Activated CD4-positive, alpha-beta T cell treated with anti-CD3 and anti-CD28 coated beads, Interleukin-2, amount 10 ng/mL, durations not matched to agents 24 days and 14 days (primary cell): ENCODE measurements at regions not wholly inside any gene's neighbourhood (a gene's known extent, or its start where the extent isn't known, plus 50 kb on each side); places are given as distances from the start of the nearest gene placed in this dataset.

ENCODE experiments used
- DNase-seq: peaks from one replicate; pipeline ENCODE4 v3.0.0; 2022
- H3K27ac Mint-ChIP-seq: one replicate; pipeline ENCODE4 v1.8.0; 2022; ENCODE audit warnings: mild to moderate bottlenecking, mixed read lengths
- H3K27me3 Mint-ChIP-seq: one replicate; pipeline ENCODE4 v1.8.0; 2022; ENCODE audit warnings: mixed read lengths
- H3K36me3 Mint-ChIP-seq: one replicate; pipeline ENCODE4 v1.8.0; 2022; ENCODE audit warnings: low read depth, mild to moderate bottlenecking, mixed read lengths
- H3K4me1 Mint-ChIP-seq: one replicate; pipeline ENCODE4 v1.8.0; 2021; ENCODE audit warnings: mixed read lengths
- H3K4me3 Mint-ChIP-seq: one replicate; pipeline ENCODE4 v1.8.0; 2022; ENCODE audit warnings: mild to moderate bottlenecking, moderate library complexity, mixed read lengths
- H3K9me3 Mint-ChIP-seq: one replicate; pipeline ENCODE4 v1.8.0; 2021; ENCODE audit warnings: mixed read lengths
- intact Hi-C: fragments of 100-400 bp; cut with micrococcal nuclease; formaldehyde crosslinking; loops from one replicate; pipeline ENCODE4 v1.15.1; 2023

- no peak for DNase-seq
- Mint-ChIP-seq H3K27ac (no peak overlapping the region), H3K36me3 (no peaks in the 10 kb centered on the region), H3K4me3 (no peak overlapping the region), H3K27me3 (no peaks in the 10 kb centered on the region), H3K9me3 (no peaks in the 10 kb centered on the region), H3K4me1 (no peaks in the 10 kb centered on the region)
- intact Hi-C loops = no loop called here
Observed at GRCh38 chr4:181613200-181613599, 630.0 kb upstream of the TENM3 start.

- DNase-seq = no peak
- no peak overlapping the region for H3K4me3 Mint-ChIP-seq
- H3K36me3 Mint-ChIP-seq = no peaks in the 10 kb centered on the region
- no peaks in the 10 kb centered on the region for H3K27me3 Mint-ChIP-seq
- no peaks in the 10 kb centered on the region for H3K9me3 Mint-ChIP-seq
- no peaks in the 10 kb centered on the region for H3K4me1 Mint-ChIP-seq
- intact Hi-C loops = no loop called here
- H3K27ac Mint-ChIP-seq = no peak overlapping the region
Observed at GRCh38 chr4:181618038-181618618, 625.1 kb upstream of the TENM3 start.

- intact Hi-C loops = no loop called here
- no peaks in the 10 kb centered on the region for H3K4me1 Mint-ChIP-seq
Observed at GRCh38 chr4:181618896-181619295, 624.3 kb upstream of the TENM3 start.

GRCh38 chr4:181619651-181620050, 623.6 kb upstream of the TENM3 start:
- Mint-ChIP-seq H3K4me3 (no peak overlapping the region), H3K4me1 (no peaks in the 10 kb centered on the region), H3K36me3 (no peaks in the 10 kb centered on the region), H3K27ac (no peak overlapping the region), H3K9me3 (no peaks in the 10 kb centered on the region), H3K27me3 (no peaks in the 10 kb centered on the region)
- DNase-seq = no peak
- intact Hi-C loops = no loop called here

More at GRCh38 chr4:181618896-181619295, 624.3 kb upstream of the TENM3 start:
- Mint-ChIP-seq H3K36me3 (no peaks in the 10 kb centered on the region), H3K27ac (no peak overlapping the region), H3K9me3 (no peaks in the 10 kb centered on the region), H3K4me3 (no peak overlapping the region), H3K27me3 (no peaks in the 10 kb centered on the region)
- DNase-seq = no peak

- H3K4me1 Mint-ChIP-seq = no peaks in the 10 kb centered on the region
- no peak overlapping the region for H3K27ac Mint-ChIP-seq
- H3K4me3 Mint-ChIP-seq = no peak overlapping the region
- DNase-seq = no peak
- intact Hi-C loops = no loop called here
- H3K9me3 Mint-ChIP-seq = no peaks in the 10 kb centered on the region
- no peaks in the 10 kb centered on the region for H3K27me3 Mint-ChIP-seq
- no peaks in the 10 kb centered on the region for H3K36me3 Mint-ChIP-seq
Observed at GRCh38 chr4:181637186-181638105, 605.8 kb upstream of the TENM3 start.

- H3K36me3 Mint-ChIP-seq = no peaks in the 10 kb centered on the region
- intact Hi-C loops = no loop called here
- no peak overlapping the region for H3K27ac Mint-ChIP-seq
- H3K4me3 Mint-ChIP-seq = no peak overlapping the region
- no peaks in the 10 kb centered on the region for H3K27me3 Mint-ChIP-seq
- H3K9me3 Mint-ChIP-seq = peaks cover 6% of the 10 kb centered on the region
- no peak for DNase-seq
- H3K4me1 Mint-ChIP-seq = no peaks in the 10 kb centered on the region
Observed at GRCh38 chr4:181643466-181643865, 599.7 kb upstream of the TENM3 start.

- Mint-ChIP-seq H3K9me3 (peaks cover 10% of the 10 kb centered on the region), H3K36me3 (no peaks in the 10 kb centered on the region)
- intact Hi-C loops = no loop called here
Observed at GRCh38 chr4:181645489-181645888, 597.7 kb upstream of the TENM3 start.

GRCh38 chr4:181646864-181647263, 596.3 kb upstream of the TENM3 start:
- no peaks in the 10 kb centered on the region for H3K36me3 Mint-ChIP-seq
- no peak overlapping the region for H3K27ac Mint-ChIP-seq
- no peaks in the 10 kb centered on the region for H3K27me3 Mint-ChIP-seq
- no peaks in the 10 kb centered on the region for H3K4me1 Mint-ChIP-seq
- intact Hi-C loops = no loop called here
- H3K4me3 Mint-ChIP-seq = no peak overlapping the region
- no peak for DNase-seq
- peaks cover 10% of the 10 kb centered on the region for H3K9me3 Mint-ChIP-seq

More at GRCh38 chr4:181645489-181645888, 597.7 kb upstream of the TENM3 start:
- DNase-seq = no peak
- Mint-ChIP-seq H3K4me3 (no peak overlapping the region), H3K4me1 (no peaks in the 10 kb centered on the region), H3K27me3 (no peaks in the 10 kb centered on the region), H3K27ac (no peak overlapping the region)

GRCh38 chr4:181647396-181648147, 595.6 kb upstream of the TENM3 start:
- no peaks in the 10 kb centered on the region for H3K27me3 Mint-ChIP-seq
- DNase-seq = no peak
- no peak overlapping the region for H3K4me3 Mint-ChIP-seq
- H3K36me3 Mint-ChIP-seq = no peaks in the 10 kb centered on the region
- intact Hi-C loops = no loop called here
- H3K4me1 Mint-ChIP-seq = no peaks in the 10 kb centered on the region
- H3K9me3 Mint-ChIP-seq = peaks cover 10% of the 10 kb centered on the region
- H3K27ac Mint-ChIP-seq = no peak overlapping the region

- H3K27ac Mint-ChIP-seq = no peak overlapping the region
- intact Hi-C loops = no loop called here
- H3K9me3 Mint-ChIP-seq = peaks cover 4% of the 10 kb centered on the region
- H3K4me3 Mint-ChIP-seq = no peak overlapping the region
- H3K4me1 Mint-ChIP-seq = no peaks in the 10 kb centered on the region
- no peak for DNase-seq
- H3K27me3 Mint-ChIP-seq = no peaks in the 10 kb centered on the region
- no peaks in the 10 kb centered on the region for H3K36me3 Mint-ChIP-seq
Observed at GRCh38 chr4:181650033-181650825, 593.0 kb upstream of the TENM3 start.

GRCh38 chr4:181656748-181657147, 586.5 kb upstream of the TENM3 start:
- no peak for DNase-seq
- intact Hi-C loops = no loop called here
- no peaks in the 10 kb centered on the region for H3K4me1 Mint-ChIP-seq
- H3K36me3 Mint-ChIP-seq = no peaks in the 10 kb centered on the region
- H3K27me3 Mint-ChIP-seq = no peaks in the 10 kb centered on the region
- no peak overlapping the region for H3K4me3 Mint-ChIP-seq
- H3K27ac Mint-ChIP-seq = no peak overlapping the region
- H3K9me3 Mint-ChIP-seq = no peaks in the 10 kb centered on the region

- no peak for DNase-seq
- Mint-ChIP-seq H3K27me3 (no peaks in the 10 kb centered on the region), H3K9me3 (no peaks in the 10 kb centered on the region), H3K27ac (no peak overlapping the region), H3K36me3 (no peaks in the 10 kb centered on the region), H3K4me3 (no peak overlapping the region), H3K4me1 (no peaks in the 10 kb centered on the region)
- intact Hi-C loops = no loop called here
Observed at GRCh38 chr4:181659202-181659601, 584.0 kb upstream of the TENM3 start.

- Mint-ChIP-seq H3K36me3 (no peaks in the 10 kb centered on the region), H3K27ac (no peak overlapping the region), H3K27me3 (no peaks in the 10 kb centered on the region), H3K4me3 (no peak overlapping the region), H3K9me3 (no peaks in the 10 kb centered on the region), H3K4me1 (no peaks in the 10 kb centered on the region)
- intact Hi-C loops = no loop called here
- DNase-seq = no peak
Observed at GRCh38 chr4:181659876-181660275, 583.3 kb upstream of the TENM3 start.
